K562 (cell line): ENCODE measurements at regions not wholly inside any gene's neighbourhood (a gene's known extent, or its start where the extent isn't known, plus 50 kb on each side); places are given as distances from the start of the nearest gene placed in this dataset.

Experiments
- ATAC-seq: fragments of 200-7000 bp; cut with Tn5 transposase; 3 replicates; pipeline ENCODE4 v1.9.1; 2020; ENCODE audit warnings: moderate library complexity
- BruUV-seq: library from RNA; stranded (reverse); fragments of 400-500 nt; replicated peaks from 2 replicates; lab custom pipeline; 2021; lab: Mats Ljungman, UMichigan
- CTCF ChIA-PET: fragments of 300-600 bp; formaldehyde crosslinking; extraction: SDS; loops from one replicate; lab custom pipeline; 2021; ENCODE audit warnings: low intra/inter-chr PET ratio; lab: Yijun Ruan, JAX
- POLR2A ChIA-PET: fragments of 300-600, 350-650 bp; sonication (Branson Sonifier 250); formaldehyde crosslinking; extraction: SDS; loops from one replicate; lab custom pipeline; 2021; ENCODE audit warnings: antibody characterized with exemption, inconsistent platforms; lab: Yijun Ruan, JAX
- DNase-seq, 4 experiments: peaks; one replicate each; pipeline versions ENCODE4 v3.0.0 to v3.0.0-alpha.2; 2011 to 2018; ENCODE audit warnings: low spot score in 3 of 4, mixed read lengths in 3 of 4; ENCODE audit errors: extremely low read depth in 1 of 4
- FAIRE-seq: peaks from 2 replicates; lab custom pipeline; 2011; peaks lifted over from hg19 to GRCh38; lab: Jason Lieb, UNC
- H2AFZ ChIP-seq: 2 replicates; pipeline ENCODE4 v1.6.0; 2011; ENCODE audit warnings: low read depth, low read length, control low read depth, inconsistent platforms
- H3K27ac ChIP-seq: fragments of 200-600 bp; 3 replicates; pipeline ENCODE4 v1.8.0; 2011; ENCODE audit warnings: low read depth, mild to moderate bottlenecking, control low read depth, inconsistent platforms, low read length, moderate library complexity, mixed read lengths; ENCODE audit errors: extremely low read depth
- H3K27me3 ChIP-seq, 2 experiments: fragments of 300-600 bp in 1 of 2; 2 replicates in 1 of 2; 3 replicates in 1 of 2; pipeline versions ENCODE4 v1.6.0 to v1.8.0; 2011; ENCODE audit warnings: inconsistent platforms in 2 of 2, low read length in 2 of 2, mild to moderate bottlenecking in 1 of 2, mixed read lengths in 1 of 2, moderate library complexity in 1 of 2; ENCODE audit not compliant: control insufficient read depth in 2 of 2, insufficient read depth in 2 of 2
- H3K36me3 ChIP-seq: fragments of 300-600 bp; 3 replicates; pipeline ENCODE4 v1.8.0; 2011; ENCODE audit warnings: mild to moderate bottlenecking, low read length, inconsistent platforms; ENCODE audit not compliant: control insufficient read depth, insufficient read depth
- H3K4me1 ChIP-seq, 2 experiments: fragments of 200-600 bp in 1 of 2; replicated peaks in 1 of 2; 2 replicates in 1 of 2; 3 replicates in 1 of 2; pipeline versions ENCODE4 v1.5.1 to v1.8.0; 2011; ENCODE audit warnings: inconsistent platforms in 2 of 2, low read length in 2 of 2, mild to moderate bottlenecking in 1 of 2, mixed read lengths in 1 of 2, moderate library complexity in 1 of 2; ENCODE audit not compliant: control insufficient read depth in 2 of 2, insufficient read depth in 2 of 2
- H3K4me2 ChIP-seq: 2 replicates; pipeline ENCODE4 v1.6.1; 2011; ENCODE audit warnings: low read length, control low read depth, inconsistent platforms, mixed read lengths; ENCODE audit not compliant: insufficient read depth
- H3K4me3 ChIP-seq: fragments of 200-600 bp; sonication (generic), shearing (Covaris generic); 2 replicates; pipeline ENCODE4 v1.5.1; 2016; ENCODE audit warnings: control low read depth, inconsistent platforms
- H3K79me2 ChIP-seq: fragments of 200-600 bp; 3 replicates; pipeline ENCODE4 v1.8.0; 2011; ENCODE audit warnings: low read length, inconsistent platforms; ENCODE audit not compliant: control insufficient read depth, insufficient read depth
- H3K9ac ChIP-seq, 2 experiments: 2 replicates each; pipeline versions ENCODE4 v1.6.0 to v1.6.1; 2011; ENCODE audit warnings: low read depth in 2 of 2, low read length in 2 of 2, control low read depth in 1 of 2, inconsistent platforms in 1 of 2, mild to moderate bottlenecking in 1 of 2, mixed read lengths in 1 of 2; ENCODE audit not compliant: insufficient read depth in 1 of 2
- H3K9me1 ChIP-seq: one replicate; pipeline ENCODE4 v1.6.0; 2011; ENCODE audit warnings: inconsistent platforms, mild to moderate bottlenecking, low read length, moderate library complexity; ENCODE audit not compliant: control insufficient read depth, insufficient read depth
- H3K9me3 ChIP-seq: replicated peaks from 2 replicates; pipeline ENCODE4 v1.5.1; 2011; ENCODE audit warnings: low read depth, low read length, inconsistent platforms; ENCODE audit not compliant: control insufficient read depth, insufficient read depth
- H4K20me1 ChIP-seq: replicated peaks from 2 replicates; pipeline ENCODE4 v1.6.1; 2011; ENCODE audit warnings: low read length, inconsistent platforms, mixed read lengths; ENCODE audit not compliant: control insufficient read depth, insufficient read depth
- CXXC5 ChIP-seq: fragments of 250-450 bp; sonication (Bioruptor Pico); IDR thresholded peaks from 2 replicates; pipeline ENCODE4 v1.8.0; 2022; ENCODE audit warnings: inconsistent platforms, mild to moderate bottlenecking, moderate library complexity
- DMBX1 ChIP-seq: fragments of 250-450 bp; sonication (Bioruptor Pico); IDR thresholded peaks from 2 replicates; pipeline ENCODE4 v1.8.0; 2022; ENCODE audit warnings: inconsistent platforms, mild to moderate bottlenecking, moderate library complexity, borderline replicate concordance
- FIP1L1 ChIP-seq: fragments of 200-400 bp; formaldehyde crosslinking; IDR thresholded peaks from 2 replicates; pipeline ENCODE4 v1.6.1; 2018; ENCODE audit warnings: mild to moderate bottlenecking, low read depth, low read length; ENCODE audit not compliant: poor library complexity, severe bottlenecking
- HDAC8 ChIP-seq: fragments of 450-650 bp; IDR thresholded peaks from 2 replicates; pipeline ENCODE4 v1.6.1; 2016; ENCODE audit warnings: mild to moderate bottlenecking, missing genetic modification characterization, moderate library complexity, missing compliant biosample characterization
- JUNB ChIP-seq: fragments of 450-650 bp; formaldehyde crosslinking; conservative IDR thresholded peaks from 2 replicates; pipeline ENCODE4 v1.4.0; 2020; ENCODE audit warnings: mild to moderate bottlenecking
- MGA ChIP-seq: fragments of 450-650 bp; IDR thresholded peaks from 2 replicates; pipeline ENCODE4 v1.6.1; 2016; ENCODE audit warnings: mild to moderate bottlenecking, moderate library complexity
- NEUROD1 ChIP-seq: fragments of 150-350 bp; IDR thresholded peaks from 2 replicates; pipeline ENCODE4 v1.6.1; 2014; ENCODE audit warnings: borderline replicate concordance, low read length, low read depth; ENCODE audit not compliant: partially characterized antibody
- STAG1 ChIP-seq: sonication (generic); formaldehyde crosslinking; IDR thresholded peaks from 2 replicates; pipeline ENCODE4 v1.5.0; 2020; ENCODE audit warnings: missing genetic modification reagents, borderline replicate concordance
- ZNF133 ChIP-seq: fragments of 250-450 bp; sonication (Bioruptor Pico); IDR thresholded peaks from 2 replicates; pipeline ENCODE4 v1.4.0; 2020; ENCODE audit warnings: mild to moderate bottlenecking
- ZNF354B ChIP-seq: fragments of 250-450 bp; sonication (Bioruptor Pico); IDR thresholded peaks from 2 replicates; pipeline ENCODE4 v1.4.0; 2020
- WGBS: fragments of 100-300 bp; shearing (Covaris generic); methylation state at CpG from one replicate; pipeline ENCODE4 v1.1.6; 2016; ENCODE audit warnings: low coverage, mixed read lengths; ENCODE audit not compliant: insufficient coverage; ENCODE audit errors: missing lambda C conversion rate; 5-methylcytosine and 5-hydroxymethylcytosine counted together
- in situ Hi-C: fragments of 300-500 bp; cut with MboI; formaldehyde crosslinking; loops from 4 replicates; pipeline ENCODE4 v1.15.0; 2018; ENCODE audit warnings: inconsistent platforms, mixed read lengths
- intact Hi-C: fragments of 100-400 bp; cut with micrococcal nuclease; formaldehyde crosslinking; loops from 2 replicates; pipeline ENCODE4 v1.14.2; 2022
- TF ChIP-seq, protein P1 (sequence below): sonication (generic); formaldehyde crosslinking; IDR thresholded peaks from 2 replicates; pipeline ENCODE4 v1.8.0; 2022; ENCODE audit warnings: mild to moderate bottlenecking, missing genetic modification reagents, borderline replicate concordance

- Histone ChIP-seq H3K9ac (no peak overlapping the region), H2AFZ (no peak overlapping the region), H3K4me2 (no peak overlapping the region), H3K4me3 (no peak overlapping the region), H3K4me1 (no peaks in the 10 kb centered on the region), H3K79me2 (no peaks in the 10 kb centered on the region), H3K9me1 (no peaks in the 10 kb centered on the region), H4K20me1 (no peaks in the 10 kb centered on the region), H3K9me3 (no peaks in the 10 kb centered on the region), H3K36me3 (no peaks in the 10 kb centered on the region), H3K27me3 (no peaks in the 10 kb centered on the region), H3K27ac (no peak overlapping the region)
- no peak for FAIRE-seq
- CTCF ChIA-PET = no interaction called here
- 0% methylated on average over 6 of the region's 6 CpGs for WGBS
- no peak for DNase-seq
- no peak for ATAC-seq
- POLR2A ChIA-PET = no interaction called here
- intact Hi-C loops = no loop called here
- BruUV-seq = no TSS peak
- in situ Hi-C loops = no loop called here
- TF ChIP-seq JUNB (no peak), CXXC5 (CRISPR knock-in tag) (no peak), DMBX1 (CRISPR knock-in tag) (no peak), ZNF133 (CRISPR knock-in tag) (no peak), MGA (no peak), NEUROD1 (no peak), ZNF354B (CRISPR knock-in tag) (no peak), HDAC8 (tag) (no peak), FIP1L1 (no peak), STAG1 (CRISPR knock-in tag) (no peak)
- TF ChIP-seq, protein P1, sequence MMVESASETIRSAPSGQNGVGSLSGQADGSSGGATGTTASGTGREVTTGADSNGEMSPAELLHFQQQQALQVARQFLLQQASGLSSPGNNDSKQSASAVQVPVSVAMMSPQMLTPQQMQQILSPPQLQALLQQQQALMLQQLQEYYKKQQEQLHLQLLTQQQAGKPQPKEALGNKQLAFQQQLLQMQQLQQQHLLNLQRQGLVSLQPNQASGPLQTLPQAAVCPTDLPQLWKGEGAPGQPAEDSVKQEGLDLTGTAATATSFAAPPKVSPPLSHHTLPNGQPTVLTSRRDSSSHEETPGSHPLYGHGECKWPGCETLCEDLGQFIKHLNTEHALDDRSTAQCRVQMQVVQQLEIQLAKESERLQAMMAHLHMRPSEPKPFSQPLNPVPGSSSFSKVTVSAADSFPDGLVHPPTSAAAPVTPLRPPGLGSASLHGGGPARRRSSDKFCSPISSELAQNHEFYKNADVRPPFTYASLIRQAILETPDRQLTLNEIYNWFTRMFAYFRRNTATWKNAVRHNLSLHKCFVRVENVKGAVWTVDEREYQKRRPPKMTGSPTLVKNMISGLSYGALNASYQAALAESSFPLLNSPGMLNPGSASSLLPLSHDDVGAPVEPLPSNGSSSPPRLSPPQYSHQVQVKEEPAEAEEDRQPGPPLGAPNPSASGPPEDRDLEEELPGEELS (CRISPR knock-in tag) = no peak
These were observed 595.2 kb upstream of the LCORL start for GRCh38 chr4:18616720-18617119.
